Ishikawa (cell line): ENCODE measurements at regions not wholly inside any gene's neighbourhood (a gene's known extent, or its start where the extent isn't known, plus 50 kb on each side); places are given as distances from the start of the nearest gene placed in this dataset.

Source experiments
- EGR1 ChIP-seq: IDR thresholded peaks from 2 replicates; pipeline ENCODE4 v1.6.1; 2012
- EP300 ChIP-seq: IDR thresholded peaks from 2 replicates; pipeline ENCODE4 v1.6.1; 2012; ENCODE audit warnings: borderline replicate concordance
- FOXM1 ChIP-seq: IDR thresholded peaks from 2 replicates; pipeline ENCODE4 v1.6.1; 2012; ENCODE audit warnings: low read depth, borderline replicate concordance
- MAX ChIP-seq: IDR thresholded peaks from 2 replicates; pipeline ENCODE4 v1.6.1; 2012
- REST ChIP-seq: IDR thresholded peaks from 2 replicates; pipeline ENCODE4 v1.6.1; 2012; ENCODE audit warnings: low read depth, mild to moderate bottlenecking
- TAF1 ChIP-seq: IDR thresholded peaks from 2 replicates; pipeline ENCODE4 v1.6.1; 2012; ENCODE audit warnings: low read depth, mild to moderate bottlenecking
- TCF12 ChIP-seq: IDR thresholded peaks from 2 replicates; pipeline ENCODE4 v1.6.1; 2012; ENCODE audit warnings: low read depth
- ZBTB7A ChIP-seq: IDR thresholded peaks from 2 replicates; pipeline ENCODE4 v1.6.1; 2012; ENCODE audit warnings: low read depth

GRCh38 chr14:71348817-71349216 lies 441.6 kb downstream of the PCNX1 start:
- TF ChIP-seq TAF1 = no peak
- TF ChIP-seq ZBTB7A = no peak
- no peak for TF ChIP-seq FOXM1
- no peak for TF ChIP-seq EP300
- no peak for TF ChIP-seq EGR1
- no peak for TF ChIP-seq REST
- no peak for TF ChIP-seq TCF12
- TF ChIP-seq MAX = no peak
